ENCODE measurements at regions not wholly inside any gene's neighbourhood (a gene's known extent, or its start where the extent isn't known, plus 50 kb on each side); places are given as distances from the start of the nearest gene placed in this dataset.
"Not testable (repeated sequence)": the region's sequence is repeated elsewhere in the genome, so short reads cannot be mapped to it uniquely, and the experiment has no call there.

DNA sequence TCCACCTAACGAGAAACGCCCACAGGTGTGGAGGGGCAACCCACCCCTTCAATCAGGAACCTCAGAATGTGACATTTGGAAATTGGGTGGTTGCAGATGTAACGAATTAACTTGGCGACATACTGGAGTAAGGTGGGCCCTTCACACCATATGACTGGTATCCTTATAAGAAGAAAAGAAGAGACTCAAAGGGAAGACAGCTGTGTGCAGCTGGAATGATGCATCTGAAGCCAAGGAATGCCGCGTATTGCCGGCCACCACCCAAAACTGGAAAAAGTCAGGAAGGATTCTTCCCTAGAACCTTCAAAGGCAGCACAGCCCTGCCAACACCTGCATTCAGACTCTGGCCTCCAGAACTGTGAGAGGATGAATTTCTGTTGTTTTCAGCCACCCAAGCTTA lies 270.0 kb upstream of the FRG2C start:
- H3K9me3 ChIP-seq (ENCODE audit: control insufficient read depth, low read depth, low read length); H3K36me3 ChIP-seq (ENCODE audit: control insufficient read depth in 2 of 2, extremely low read depth in 1 of 2, insufficient read depth in 2 of 2, low read length in 2 of 2); DNase-seq (ENCODE audit: low read depth, low spot score); dilution Hi-C loops (cut with MboI; ENCODE audit: extremely low pct_ligation_motif_present, low sequenced_read_pairs); FAIRE-seq; H3K9me1 ChIP-seq (ENCODE audit: control insufficient read depth, extremely low read depth, insufficient read depth, low read length); H3K4me3 ChIP-seq (ENCODE audit: control insufficient read depth in 2 of 3, extremely low read depth in 1 of 3, insufficient read depth in 2 of 3, low read depth in 1 of 3, low read length in 3 of 3); H3K27ac ChIP-seq (ENCODE audit: control insufficient read depth, insufficient read depth, low read length); H3K9ac ChIP-seq (ENCODE audit: control insufficient read depth, extremely low read depth, insufficient read depth, low read length); H3K79me2 ChIP-seq (ENCODE audit: control insufficient read depth, insufficient read depth, low read length); H4K20me1 ChIP-seq (ENCODE audit: control insufficient read depth, extremely low read depth, insufficient read depth, low read length); H2AFZ ChIP-seq (ENCODE audit: control insufficient read depth, low read length); H3K4me2 ChIP-seq (ENCODE audit: control insufficient read depth, extremely low read depth, insufficient read depth, low read depth, low read length); H3K27me3 ChIP-seq (ENCODE audit: control insufficient read depth, extremely low read depth, insufficient read depth, low read length); H3K4me1 ChIP-seq (ENCODE audit: control insufficient read depth, extremely low read depth, insufficient read depth, low read length): not testable (repeated sequence)

DNA sequence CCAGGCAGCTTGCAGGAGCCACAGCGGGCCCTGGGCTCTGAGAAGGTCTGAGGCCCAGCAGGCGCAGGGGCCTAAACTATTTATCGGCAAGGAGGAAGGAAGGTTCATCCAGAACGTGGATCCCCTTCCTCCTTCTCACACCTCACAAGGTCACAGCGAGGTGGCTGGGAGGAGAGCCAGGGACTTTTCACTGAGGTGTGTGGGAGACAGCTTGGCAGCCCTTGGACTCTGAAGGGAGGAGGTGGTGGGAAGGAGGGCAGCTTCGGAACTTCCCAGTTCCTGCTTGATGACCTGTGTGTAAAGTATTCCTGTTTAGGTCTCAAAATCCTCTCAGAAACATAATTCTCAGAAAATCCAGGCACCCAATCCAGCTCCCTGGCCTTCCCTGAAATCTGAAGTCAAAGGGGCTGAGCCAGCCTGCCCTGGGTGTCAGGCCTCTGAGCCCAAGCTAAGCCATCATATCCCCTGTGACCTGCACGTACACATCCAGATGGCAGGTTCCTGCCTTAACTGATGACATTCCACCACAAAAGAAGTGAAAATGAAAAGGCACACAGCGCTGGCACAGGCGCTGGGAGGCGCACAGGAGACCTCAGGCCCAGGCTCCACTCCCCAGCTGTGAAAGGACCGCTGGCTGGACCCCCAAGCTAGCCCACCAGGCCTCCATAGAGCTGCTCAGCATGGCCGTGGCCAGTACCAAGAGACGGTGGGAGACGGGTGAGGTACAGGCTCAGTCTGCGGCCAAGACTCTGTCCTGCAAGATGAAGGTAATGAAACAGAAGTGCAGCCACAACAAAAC lies 269.4 kb upstream of the FRG2C start:
- dilution Hi-C loops (cut with MboI; ENCODE audit: extremely low pct_ligation_motif_present, low sequenced_read_pairs); FAIRE-seq; H4K20me1 ChIP-seq (ENCODE audit: control insufficient read depth, extremely low read depth, insufficient read depth, low read length); H3K27me3 ChIP-seq (ENCODE audit: control insufficient read depth, extremely low read depth, insufficient read depth, low read length); H3K27ac ChIP-seq (ENCODE audit: control insufficient read depth, insufficient read depth, low read length); H3K79me2 ChIP-seq (ENCODE audit: control insufficient read depth, insufficient read depth, low read length); H3K4me2 ChIP-seq (ENCODE audit: control insufficient read depth, extremely low read depth, insufficient read depth, low read depth, low read length); H3K4me3 ChIP-seq (ENCODE audit: control insufficient read depth in 2 of 3, extremely low read depth in 1 of 3, insufficient read depth in 2 of 3, low read depth in 1 of 3, low read length in 3 of 3); H3K4me1 ChIP-seq (ENCODE audit: control insufficient read depth, extremely low read depth, insufficient read depth, low read length); H3K9ac ChIP-seq (ENCODE audit: control insufficient read depth, extremely low read depth, insufficient read depth, low read length); H3K36me3 ChIP-seq (ENCODE audit: control insufficient read depth in 2 of 2, extremely low read depth in 1 of 2, insufficient read depth in 2 of 2, low read length in 2 of 2); H3K9me3 ChIP-seq (ENCODE audit: control insufficient read depth, low read depth, low read length); DNase-seq (ENCODE audit: low read depth, low spot score); H3K9me1 ChIP-seq (ENCODE audit: control insufficient read depth, extremely low read depth, insufficient read depth, low read length); H2AFZ ChIP-seq (ENCODE audit: control insufficient read depth, low read length): not testable (repeated sequence)

DNA sequence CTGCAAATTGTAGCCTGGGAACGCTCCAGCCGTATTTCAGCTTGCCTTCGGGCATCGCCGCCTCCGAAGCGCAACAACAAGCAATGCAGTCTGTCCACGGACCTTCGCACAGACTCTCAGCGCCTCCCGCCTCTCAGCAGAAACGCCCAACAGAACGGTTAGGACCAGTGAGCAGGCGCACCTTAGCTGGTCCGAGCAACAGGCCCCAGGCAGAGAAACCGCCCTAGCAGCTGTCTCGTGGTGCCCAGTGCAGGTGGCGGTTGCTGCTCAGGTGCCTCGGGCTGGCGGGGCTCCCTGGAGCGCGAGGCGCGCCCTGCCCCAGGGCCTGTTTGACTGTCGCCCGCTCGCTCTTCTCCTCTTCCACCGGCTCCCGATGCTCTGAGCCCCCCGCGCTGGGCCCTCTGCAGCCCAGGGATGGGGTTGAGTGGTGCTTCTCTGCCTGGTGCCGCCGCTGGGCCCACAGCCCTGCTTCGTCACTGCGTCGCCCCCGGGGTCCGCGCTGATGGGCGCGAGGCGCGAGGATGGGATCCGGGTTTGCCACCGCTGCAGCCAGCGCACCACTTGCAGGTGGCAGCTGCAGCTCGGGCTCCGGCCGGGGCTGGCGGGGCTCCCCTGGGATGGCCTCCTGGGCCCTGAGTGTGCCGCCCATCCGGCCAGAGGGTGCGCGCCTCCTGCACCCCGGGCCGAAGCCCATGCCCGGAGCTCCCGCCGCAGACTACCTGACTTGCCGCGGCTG lies 268.4 kb upstream of the FRG2C start:
- no peak for FAIRE-seq
- Histone ChIP-seq H3K4me2 (ENCODE audit: control insufficient read depth, extremely low read depth, insufficient read depth, low read depth, low read length) (no peak overlapping the region), H2AFZ (ENCODE audit: control insufficient read depth, low read length) (no peak overlapping the region), H4K20me1 (ENCODE audit: control insufficient read depth, extremely low read depth, insufficient read depth, low read length) (no peaks in the 10 kb centered on the region), H3K27ac (ENCODE audit: control insufficient read depth, insufficient read depth, low read length) (no peak overlapping the region), H3K9ac (ENCODE audit: control insufficient read depth, extremely low read depth, insufficient read depth, low read length) (no peak overlapping the region), H3K4me1 (ENCODE audit: control insufficient read depth, extremely low read depth, insufficient read depth, low read length) (no peaks in the 10 kb centered on the region), H3K36me3 (ENCODE audit: control insufficient read depth in 2 of 2, extremely low read depth in 1 of 2, insufficient read depth in 2 of 2, low read length in 2 of 2) (no peaks in the 10 kb centered on the region), H3K9me1 (ENCODE audit: control insufficient read depth, extremely low read depth, insufficient read depth, low read length) (no peaks in the 10 kb centered on the region), H3K9me3 (ENCODE audit: control insufficient read depth, low read depth, low read length) (no peaks in the 10 kb centered on the region), H3K4me3 (ENCODE audit: control insufficient read depth in 2 of 3, extremely low read depth in 1 of 3, insufficient read depth in 2 of 3, low read depth in 1 of 3, low read length in 3 of 3) (no peak overlapping the region), H3K79me2 (ENCODE audit: control insufficient read depth, insufficient read depth, low read length) (no peaks in the 10 kb centered on the region), H3K27me3 (ENCODE audit: control insufficient read depth, extremely low read depth, insufficient read depth, low read length) (peaks cover 5% of the 10 kb centered on the region)
- dilution Hi-C loops (cut with MboI; ENCODE audit: extremely low pct_ligation_motif_present, low sequenced_read_pairs) = no loop called here
- TF ChIP-seq, protein P1, sequence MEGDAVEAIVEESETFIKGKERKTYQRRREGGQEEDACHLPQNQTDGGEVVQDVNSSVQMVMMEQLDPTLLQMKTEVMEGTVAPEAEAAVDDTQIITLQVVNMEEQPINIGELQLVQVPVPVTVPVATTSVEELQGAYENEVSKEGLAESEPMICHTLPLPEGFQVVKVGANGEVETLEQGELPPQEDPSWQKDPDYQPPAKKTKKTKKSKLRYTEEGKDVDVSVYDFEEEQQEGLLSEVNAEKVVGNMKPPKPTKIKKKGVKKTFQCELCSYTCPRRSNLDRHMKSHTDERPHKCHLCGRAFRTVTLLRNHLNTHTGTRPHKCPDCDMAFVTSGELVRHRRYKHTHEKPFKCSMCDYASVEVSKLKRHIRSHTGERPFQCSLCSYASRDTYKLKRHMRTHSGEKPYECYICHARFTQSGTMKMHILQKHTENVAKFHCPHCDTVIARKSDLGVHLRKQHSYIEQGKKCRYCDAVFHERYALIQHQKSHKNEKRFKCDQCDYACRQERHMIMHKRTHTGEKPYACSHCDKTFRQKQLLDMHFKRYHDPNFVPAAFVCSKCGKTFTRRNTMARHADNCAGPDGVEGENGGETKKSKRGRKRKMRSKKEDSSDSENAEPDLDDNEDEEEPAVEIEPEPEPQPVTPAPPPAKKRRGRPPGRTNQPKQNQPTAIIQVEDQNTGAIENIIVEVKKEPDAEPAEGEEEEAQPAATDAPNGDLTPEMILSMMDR (optimal IDR thresholded peaks at IDR 0.05 in 1 of 3, IDR thresholded peaks at IDR 0.05 in 1 of 3, conservative IDR thresholded peaks at IDR 0.05 in 1 of 3; ENCODE audit: extremely low read depth in 1 of 3, insufficient read depth in 2 of 3, low read length in 3 of 3) = no peak
- no peak for TF ChIP-seq EZH2 (IDR thresholded peaks at IDR 0.05; ENCODE audit: low read length)
- DNase-seq (ENCODE audit: low read depth, low spot score) = no peak

Measured in keratinocyte (primary cell).